H1 (cell line): ENCODE measurements at regions not wholly inside any gene's neighbourhood (a gene's known extent, or its start where the extent isn't known, plus 50 kb on each side); places are given as distances from the start of the nearest gene placed in this dataset.

Source experiments
- BACH1 ChIP-seq: IDR thresholded peaks from 2 replicates; pipeline ENCODE4 v1.6.1; 2012; ENCODE audit warnings: low read length, improper control_type of control experiment
- FOSL1 ChIP-seq: IDR thresholded peaks from 2 replicates; pipeline ENCODE4 v1.6.1; 2011; ENCODE audit warnings: mild to moderate bottlenecking, low read depth, low read length, moderate library complexity; ENCODE audit not compliant: insufficient read depth
- KDM4A ChIP-seq: IDR thresholded peaks from one replicate; pipeline ENCODE4 v1.7.1; 2012; ENCODE audit warnings: low read depth, mild to moderate bottlenecking, moderate library complexity, low read length, inconsistent platforms; ENCODE audit not compliant: severe bottlenecking
- MAFK ChIP-seq: IDR thresholded peaks from 2 replicates; pipeline ENCODE4 v1.6.1; 2012; ENCODE audit warnings: low read depth, mild to moderate bottlenecking, improper control_type of control experiment, low read length
- SIN3A ChIP-seq, 2 experiments: IDR thresholded peaks in 1 of 2; conservative IDR thresholded peaks in 1 of 2; 2 replicates each; pipeline ENCODE4 v1.6.1; 2011 to 2012; ENCODE audit warnings: low read length in 2 of 2, improper control_type of control experiment in 1 of 2, low read depth in 1 of 2, mild to moderate bottlenecking in 1 of 2

DNA sequence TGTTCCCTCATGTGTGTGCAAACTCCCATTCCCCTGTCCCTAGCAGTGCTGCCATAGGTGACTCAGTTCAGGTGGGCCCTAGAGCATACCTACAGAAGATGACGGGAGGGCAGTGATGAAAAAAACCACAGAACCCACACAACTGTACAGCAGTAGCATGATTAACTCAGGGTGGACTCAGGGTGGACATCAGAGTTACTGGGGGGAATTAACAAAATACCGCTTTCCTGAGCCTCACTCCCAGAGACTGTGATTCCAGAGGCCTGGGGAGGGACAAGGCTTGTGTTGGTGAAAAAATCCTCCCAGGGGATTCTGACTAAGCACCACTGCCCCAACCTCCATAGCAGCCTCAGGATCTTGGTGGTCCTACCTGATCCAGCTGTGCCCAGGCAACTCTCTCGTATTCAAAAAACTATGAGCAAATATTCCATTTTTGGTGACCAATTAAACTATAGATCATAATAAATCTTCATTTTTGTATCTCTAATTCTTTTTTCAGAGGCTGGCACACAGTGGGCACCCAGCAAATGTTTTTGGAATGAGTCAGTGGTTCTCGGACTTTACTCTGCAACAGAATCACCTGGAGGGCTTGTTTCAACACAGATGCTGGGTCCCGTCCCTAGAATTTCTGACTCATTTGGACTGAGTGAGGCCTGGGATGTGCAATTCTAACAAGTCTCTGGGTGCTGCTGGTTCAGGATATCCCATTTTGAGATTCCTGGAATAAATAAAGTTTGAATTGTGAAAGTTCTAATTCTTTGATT lies 84.1 kb upstream of the NABP1 start (continued):
- TF ChIP-seq KDM4A, result no peak
- no peak for TF ChIP-seq BACH1
- no peak for TF ChIP-seq MAFK
- no peak for TF ChIP-seq SIN3A (conservative IDR thresholded peaks at IDR 0.05 in 1 of 2, IDR thresholded peaks at IDR 0.05 in 1 of 2; ENCODE audit: low read depth in 1 of 2, low read length in 2 of 2)
- TF ChIP-seq FOSL1, result no peak
- TF ChIP-seq, all 59 proteins: peak for 0
